ENCODE measurements at regions not wholly inside any gene's neighbourhood (a gene's known extent, or its start where the extent isn't known, plus 50 kb on each side); places are given as distances from the start of the nearest gene placed in this dataset.

GRCh38 chr7:28293527-28293835 lies 112.9 kb upstream of the JAZF1 start:
- FAIRE-seq, result no peak
- ChIA-PET POLR2A (ENCODE audit: partially characterized antibody) (no interaction called here), CTCF (ENCODE audit: partially characterized antibody) (interaction anchor here (2.5 kb wide), 1 partner anchor 8 kb away, joined by 11 read pairs; no protein-coding TSS in a partner anchor)
- Histone ChIP-seq H3K9me3 (ENCODE audit: insufficient read depth in 2 of 2, low read depth in 1 of 2, low read length in 1 of 2) (no peaks in the 10 kb centered on the region), H4K5ac (ENCODE audit: insufficient read length, low read depth, low read length) (peak overlapping the region; percentile 64), H4K91ac (replicated peaks; ENCODE audit: insufficient read length, low read length) (peak overlapping the region; percentile 83), H2BK5ac (ENCODE audit: low read depth, low read length) (peak overlapping the region; percentile 99; the same call in 1 of the 2 replicates), H3K4me1 (replicated peaks in 1 of 4; ENCODE audit: control insufficient read depth in 3 of 4, insufficient read depth in 4 of 4, low read length in 3 of 4) (peaks cover 0 to 30% (median 20%) of the 10 kb centered on the region in 4 experiments; a peak in 5 of 7 replicates), H2AK5ac (ENCODE audit: low read depth, low read length) (no peak overlapping the region), H3K4ac (replicated peaks; ENCODE audit: insufficient read length, low read depth, low read length) (no peak overlapping the region), H2BK12ac (ENCODE audit: low read depth, low read length) (no peak overlapping the region; the same call in 1 of the 2 replicates), H3K23ac (ENCODE audit: insufficient read length) (no peak overlapping the region), H3K79me1 (ENCODE audit: low read depth, low read length) (no peaks in the 10 kb centered on the region), H2BK120ac (replicated peaks; ENCODE audit: low read depth, low read length) (peak overlapping the region; percentile 70), H3K79me2 (ENCODE audit: control insufficient read depth in 1 of 2, insufficient read depth in 2 of 2, low read length in 2 of 2) (no peaks in the 10 kb centered on the region), H4K8ac (ENCODE audit: extremely low read depth, insufficient read depth, low read length) (no peak overlapping the region), H3K4me2 (ENCODE audit: insufficient read depth in 1 of 2, low read depth in 2 of 2, low read length in 2 of 2) (peak overlapping the region; percentile 53 to 58; a peak in 2 of 4 replicates), H2BK15ac (ENCODE audit: low read length) (no peak overlapping the region), H3K4me3 (ENCODE audit: extremely low read depth in 1 of 4, insufficient read depth in 2 of 4, low read depth in 3 of 4, low read length in 4 of 4) (peak overlapping the region in 1 of 4 experiments; percentile 34; a peak in 1 of 8 replicates), H3K56ac (replicated peaks; ENCODE audit: insufficient read length, low read depth, low read length) (no peak overlapping the region), H3K27me3 (replicated peaks in 1 of 4; ENCODE audit: control insufficient read depth in 3 of 4, extremely low read depth in 1 of 4, insufficient read depth in 3 of 4, low read length in 3 of 4) (no peaks in the 10 kb centered on the region), H3K18ac (ENCODE audit: extremely low read depth, low read length) (no peak overlapping the region; the same call in 1 of the 2 replicates), H2AFZ (ENCODE audit: low read length) (no peak overlapping the region), H2BK20ac (ENCODE audit: low read length) (0 out of 2 replicates have a peak overlapping the region, but pooled peaks have one; percentile 48), H4K20me1 (replicated peaks in 1 of 2; ENCODE audit: control insufficient read depth in 1 of 2, insufficient read depth in 2 of 2, low read length in 2 of 2) (no peaks in the 10 kb centered on the region), H3K36me3 (ENCODE audit: control insufficient read depth in 2 of 4, insufficient read depth in 4 of 4, low read length in 3 of 4) (no peaks in the 10 kb centered on the region), H3K27ac (ENCODE audit: low read depth, low read length) (peak overlapping the region; percentile 64; the same call in 1 of the 2 replicates), H3K9ac (replicated peaks in 1 of 4; ENCODE audit: extremely low read depth in 1 of 4, low read depth in 3 of 4, low read length in 3 of 4) (no peak overlapping the region), H3K14ac (ENCODE audit: insufficient read length) (no peak overlapping the region), H3K23me2 (ENCODE audit: low read depth, low read length) (no peaks in the 10 kb centered on the region)
- DNase-seq (ENCODE audit: low read depth in 1 of 2, low spot score in 2 of 2), result no peak
- 41% methylated on average over 1 of the region's 1 CpG; no CpG with 5 or more reads in 1 of the 2 experiments for WGBS, 2 experiments (ENCODE audit: extremely low coverage in 1 of 2, insufficient coverage in 1 of 2, insufficient read length in 1 of 2, insufficient replicate concordance in 2 of 2, low coverage in 1 of 2, low lambda C conversion rate in 2 of 2, missing lambda C conversion rate in 1 of 2)

Data from H1 (cell line).